ENCODE measurements at regions not wholly inside any gene's neighbourhood (a gene's known extent, or its start where the extent isn't known, plus 50 kb on each side); places are given as distances from the start of the nearest gene placed in this dataset.

DNA sequence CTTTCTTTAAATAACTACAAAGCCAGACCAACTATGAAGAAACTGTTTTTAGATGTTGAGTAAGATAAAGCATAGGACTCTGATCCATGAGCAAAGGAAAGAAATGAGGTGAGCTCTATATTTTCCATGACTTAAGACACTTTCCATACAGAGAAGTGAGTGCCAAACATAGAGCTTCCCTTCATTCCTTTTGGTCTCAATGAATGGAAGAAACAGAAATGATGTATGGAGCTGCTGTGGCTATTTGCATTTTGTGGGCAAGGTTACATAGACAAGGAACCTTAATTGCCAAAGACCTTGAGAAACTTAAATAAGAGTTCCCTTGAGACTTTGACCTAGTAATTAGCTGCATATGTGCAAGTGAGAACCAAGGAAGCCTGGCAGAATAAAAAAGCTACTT lies 1152.2 kb downstream of the XPNPEP1 start:
- no peak overlapping the region for H3K27ac ChIP-seq (ENCODE audit: low read depth, low read length)
- no peaks in the 10 kb centered on the region for H3K27me3 ChIP-seq (ENCODE audit: control insufficient read depth, insufficient read depth, low read length)
- TF ChIP-seq, protein P1, sequence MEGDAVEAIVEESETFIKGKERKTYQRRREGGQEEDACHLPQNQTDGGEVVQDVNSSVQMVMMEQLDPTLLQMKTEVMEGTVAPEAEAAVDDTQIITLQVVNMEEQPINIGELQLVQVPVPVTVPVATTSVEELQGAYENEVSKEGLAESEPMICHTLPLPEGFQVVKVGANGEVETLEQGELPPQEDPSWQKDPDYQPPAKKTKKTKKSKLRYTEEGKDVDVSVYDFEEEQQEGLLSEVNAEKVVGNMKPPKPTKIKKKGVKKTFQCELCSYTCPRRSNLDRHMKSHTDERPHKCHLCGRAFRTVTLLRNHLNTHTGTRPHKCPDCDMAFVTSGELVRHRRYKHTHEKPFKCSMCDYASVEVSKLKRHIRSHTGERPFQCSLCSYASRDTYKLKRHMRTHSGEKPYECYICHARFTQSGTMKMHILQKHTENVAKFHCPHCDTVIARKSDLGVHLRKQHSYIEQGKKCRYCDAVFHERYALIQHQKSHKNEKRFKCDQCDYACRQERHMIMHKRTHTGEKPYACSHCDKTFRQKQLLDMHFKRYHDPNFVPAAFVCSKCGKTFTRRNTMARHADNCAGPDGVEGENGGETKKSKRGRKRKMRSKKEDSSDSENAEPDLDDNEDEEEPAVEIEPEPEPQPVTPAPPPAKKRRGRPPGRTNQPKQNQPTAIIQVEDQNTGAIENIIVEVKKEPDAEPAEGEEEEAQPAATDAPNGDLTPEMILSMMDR (IDR thresholded peaks at IDR 0.05; ENCODE audit: low read depth, low read length), result no peak
- POLR2A ChIA-PET, result no interaction called here
- no peaks in the 10 kb centered on the region for H3K9me3 ChIP-seq (ENCODE audit: control insufficient read depth, insufficient read depth, low read length)
- no peak overlapping the region for H3K4me3 ChIP-seq (ENCODE audit: low read depth, low read length)
- no peak for DNase-seq (ENCODE audit: low read depth, low spot score)
- CTCF ChIA-PET, result interaction anchor here (0.7 kb wide), 2 partner anchors 17 to 140 kb away, joined by 3 to 4 read pairs; no protein-coding TSS in a partner anchor

DNA sequence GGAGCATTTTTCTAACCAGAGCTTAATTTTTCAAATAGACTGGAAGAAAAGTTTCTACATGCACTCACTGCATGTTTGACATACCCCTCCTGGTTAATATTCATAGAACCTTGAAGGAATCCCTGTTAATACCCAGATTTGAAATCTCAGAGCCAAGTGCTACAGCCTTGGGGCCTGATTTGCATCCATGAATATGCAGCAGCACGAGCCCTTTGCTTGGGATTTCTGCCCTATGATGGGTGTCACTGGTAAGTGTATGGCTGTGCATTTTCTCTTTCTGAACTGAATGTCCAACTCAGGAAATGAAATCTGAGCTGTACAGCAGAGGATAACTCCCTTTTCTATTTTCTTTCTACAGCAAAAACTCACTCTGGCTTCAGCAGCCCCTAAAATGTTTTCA lies 1157.5 kb downstream of the XPNPEP1 start:
- Histone ChIP-seq H3K27ac (ENCODE audit: low read depth, low read length) (no peak overlapping the region), H3K27me3 (ENCODE audit: control insufficient read depth, insufficient read depth, low read length) (no peaks in the 10 kb centered on the region), H3K9me3 (ENCODE audit: control insufficient read depth, insufficient read depth, low read length) (no peaks in the 10 kb centered on the region), H3K4me3 (ENCODE audit: low read depth, low read length) (no peak overlapping the region)
- no peak for DNase-seq (ENCODE audit: low read depth, low spot score)
- TF ChIP-seq, protein P1 (IDR thresholded peaks at IDR 0.05; ENCODE audit: low read depth, low read length), result no peak
- ChIA-PET POLR2A (no interaction called here), CTCF (no interaction called here)

DNA sequence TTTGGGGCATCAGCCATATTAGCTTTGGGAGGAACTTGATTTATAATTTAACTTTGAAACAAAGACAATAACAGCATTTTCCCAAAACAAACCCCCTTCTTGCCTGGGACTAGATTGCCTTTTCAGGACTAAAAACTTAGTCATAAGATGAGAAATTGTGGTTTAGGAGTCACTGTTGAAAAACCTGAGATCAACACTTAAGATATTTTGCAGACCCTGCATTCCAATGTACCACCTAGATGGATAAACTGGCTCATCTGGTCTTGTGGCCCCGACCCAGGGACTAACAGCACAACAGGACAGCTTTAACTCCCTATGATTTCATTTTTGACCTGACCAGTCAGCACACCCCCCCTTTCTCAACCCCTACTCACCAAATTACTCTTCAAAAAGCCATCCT lies 1165.4 kb downstream of the XPNPEP1 start:
- TF ChIP-seq, protein P1 (IDR thresholded peaks at IDR 0.05; ENCODE audit: low read depth, low read length), result no peak
- ChIA-PET CTCF (no interaction called here), POLR2A (no interaction called here)
- H3K27me3 ChIP-seq (ENCODE audit: control insufficient read depth, insufficient read depth, low read length), result no peaks in the 10 kb centered on the region
- H3K4me3 ChIP-seq (ENCODE audit: low read depth, low read length), result no peak overlapping the region
- no peak for DNase-seq (ENCODE audit: low read depth, low spot score)
- no peak overlapping the region for H3K27ac ChIP-seq (ENCODE audit: low read depth, low read length)
- no peaks in the 10 kb centered on the region for H3K9me3 ChIP-seq (ENCODE audit: control insufficient read depth, insufficient read depth, low read length)

DNA sequence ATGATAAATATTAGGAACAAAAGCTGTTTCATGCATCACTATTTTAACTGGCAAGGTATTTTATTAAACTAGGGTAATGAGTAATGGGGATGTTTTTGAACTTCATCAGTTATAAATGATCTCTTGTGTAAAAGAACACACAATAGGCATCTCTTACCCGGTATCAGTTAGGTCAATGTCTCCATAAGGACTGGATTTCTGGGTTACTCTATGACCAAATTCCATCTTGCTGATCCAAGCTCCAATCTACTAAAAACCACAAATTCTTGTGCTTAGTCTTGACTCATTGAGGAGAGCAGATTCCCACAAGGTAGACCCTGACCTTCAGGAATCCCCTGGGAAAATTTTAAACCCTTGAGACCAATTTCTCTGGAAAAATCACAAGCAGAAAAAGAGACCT lies 1167.7 kb downstream of the XPNPEP1 start:
- POLR2A ChIA-PET, result no interaction called here
- H3K9me3 ChIP-seq (ENCODE audit: control insufficient read depth, insufficient read depth, low read length), result no peaks in the 10 kb centered on the region
- H3K27ac ChIP-seq (ENCODE audit: low read depth, low read length), result no peak overlapping the region
- no peak overlapping the region for H3K4me3 ChIP-seq (ENCODE audit: low read depth, low read length)
- CTCF ChIA-PET, result no interaction called here
- no peak for DNase-seq (ENCODE audit: low read depth, low spot score)
- no peaks in the 10 kb centered on the region for H3K27me3 ChIP-seq (ENCODE audit: control insufficient read depth, insufficient read depth, low read length)
- TF ChIP-seq, protein P1 (IDR thresholded peaks at IDR 0.05; ENCODE audit: low read depth, low read length), result no peak

DNA sequence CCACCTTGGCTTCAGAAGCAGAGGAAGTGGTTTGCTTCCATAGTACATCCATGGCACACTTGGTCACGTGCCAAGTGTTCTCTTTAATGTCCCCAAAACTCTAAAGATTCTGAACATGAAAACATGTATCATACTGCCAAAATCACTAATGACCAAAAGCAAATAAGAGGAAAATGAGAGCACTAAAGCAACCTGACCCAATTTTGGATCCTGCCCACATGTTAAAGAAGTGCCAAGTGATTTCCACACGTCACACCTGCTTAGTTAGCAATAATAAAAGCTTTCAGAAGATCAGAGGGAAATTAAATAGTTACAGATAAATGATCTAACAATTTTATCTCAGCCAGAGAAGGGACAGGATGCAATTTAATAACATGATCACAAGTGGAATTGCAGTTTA lies 1170.0 kb downstream of the XPNPEP1 start:
- DNase-seq (ENCODE audit: low read depth, low spot score), result no peak
- H3K27ac ChIP-seq (ENCODE audit: low read depth, low read length), result no peak overlapping the region
- H3K27me3 ChIP-seq (ENCODE audit: control insufficient read depth, insufficient read depth, low read length), result no peaks in the 10 kb centered on the region
- no peak overlapping the region for H3K4me3 ChIP-seq (ENCODE audit: low read depth, low read length)
- no peaks in the 10 kb centered on the region for H3K9me3 ChIP-seq (ENCODE audit: control insufficient read depth, insufficient read depth, low read length)
- ChIA-PET CTCF (no interaction called here), POLR2A (no interaction called here)
- TF ChIP-seq, protein P1 (IDR thresholded peaks at IDR 0.05; ENCODE audit: low read depth, low read length), result no peak
